ENCODE measurements at regions not wholly inside any gene's neighbourhood (a gene's known extent, or its start where the extent isn't known, plus 50 kb on each side); places are given as distances from the start of the nearest gene placed in this dataset.

GRCh38 chr1:69163241-69163640, 404.5 kb upstream of the LRRC7 start:
- no peak for DNase-seq (ENCODE audit: low read depth)

GRCh38 chr1:69163779-69164178, 403.9 kb upstream of the LRRC7 start:
- no peak for DNase-seq (ENCODE audit: low read depth)

GRCh38 chr1:69167876-69168275, 399.8 kb upstream of the LRRC7 start:
- no peak for DNase-seq (ENCODE audit: low read depth)

GRCh38 chr1:69171248-69171647, 396.5 kb upstream of the LRRC7 start:
- no peak for DNase-seq (ENCODE audit: low read depth)

- DNase-seq (ENCODE audit: low read depth) = no peak
Observed at GRCh38 chr1:69172003-69173000, 395.4 kb upstream of the LRRC7 start.

- no peak for DNase-seq (ENCODE audit: low read depth)
Observed at GRCh38 chr1:69175053-69175452, 392.7 kb upstream of the LRRC7 start.

GRCh38 chr1:69180358-69180757, 387.4 kb upstream of the LRRC7 start:
- DNase-seq (ENCODE audit: low read depth) = no peak

- DNase-seq (ENCODE audit: low read depth) = no peak
Observed at GRCh38 chr1:69185378-69185777, 382.3 kb upstream of the LRRC7 start.

GRCh38 chr1:69191335-69191734, 376.4 kb upstream of the LRRC7 start:
- DNase-seq (ENCODE audit: low read depth) = no peak

GRCh38 chr1:69195136-69195535, 372.6 kb upstream of the LRRC7 start:
- DNase-seq (ENCODE audit: low read depth) = no peak

GRCh38 chr1:69196071-69196470, 371.7 kb upstream of the LRRC7 start:
- DNase-seq (ENCODE audit: low read depth) = no peak

- DNase-seq (ENCODE audit: low read depth) = no peak
Observed at GRCh38 chr1:69197816-69198215, 369.9 kb upstream of the LRRC7 start.

- no peak for DNase-seq (ENCODE audit: low read depth)
Observed at GRCh38 chr1:69201716-69202115, 366.0 kb upstream of the LRRC7 start.

GRCh38 chr1:69203166-69203565, 364.6 kb upstream of the LRRC7 start:
- no peak for DNase-seq (ENCODE audit: low read depth)

- DNase-seq (ENCODE audit: low read depth) = no peak
Observed at GRCh38 chr1:69213644-69214043, 354.1 kb upstream of the LRRC7 start.

GRCh38 chr1:69215883-69216282, 351.8 kb upstream of the LRRC7 start:
- no peak for DNase-seq (ENCODE audit: low read depth)

- no peak for DNase-seq (ENCODE audit: low read depth)
Observed at GRCh38 chr1:69220672-69221071, 347.1 kb upstream of the LRRC7 start.

- no peak for DNase-seq (ENCODE audit: low read depth)
Observed at GRCh38 chr1:69221524-69221923, 346.2 kb upstream of the LRRC7 start.

GRCh38 chr1:69223156-69223555, 344.6 kb upstream of the LRRC7 start:
- no peak for DNase-seq (ENCODE audit: low read depth)

GRCh38 chr1:69228501-69228900, 339.2 kb upstream of the LRRC7 start:
- no peak for DNase-seq (ENCODE audit: low read depth)

GRCh38 chr1:69230208-69230607, 337.5 kb upstream of the LRRC7 start:
- no peak for DNase-seq (ENCODE audit: low read depth)

- no peak for DNase-seq (ENCODE audit: low read depth)
Observed at GRCh38 chr1:69233463-69233862, 334.3 kb upstream of the LRRC7 start.

GRCh38 chr1:69244211-69244610, 323.5 kb upstream of the LRRC7 start:
- no peak for DNase-seq (ENCODE audit: low read depth)

GRCh38 chr1:69246109-69246508, 321.6 kb upstream of the LRRC7 start:
- no peak for DNase-seq (ENCODE audit: low read depth)
